ENCODE measurements at regions not wholly inside any gene's neighbourhood (a gene's known extent, or its start where the extent isn't known, plus 50 kb on each side); places are given as distances from the start of the nearest gene placed in this dataset.

DNA sequence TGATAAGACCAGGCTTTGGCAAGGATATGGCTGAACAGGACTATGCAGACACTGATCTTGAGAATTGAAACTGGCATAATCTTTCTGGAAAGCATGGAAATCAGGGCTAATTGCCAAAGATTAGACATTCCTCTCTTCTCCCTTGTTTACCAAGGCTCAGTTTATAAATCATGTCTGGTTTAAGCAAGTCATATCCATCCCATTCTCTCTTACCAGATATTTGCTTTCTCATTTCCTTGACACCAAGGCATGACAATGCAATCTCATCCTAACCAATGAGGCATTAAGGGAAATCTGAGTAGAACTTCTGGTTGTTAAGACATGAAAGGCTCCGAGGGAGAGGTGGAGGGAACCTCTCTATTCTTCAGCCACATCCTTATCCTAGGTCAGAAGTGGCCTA lies 110.3 kb upstream of the CEP85L start:
- TF ChIP-seq POLR2A (IDR thresholded peaks at IDR 0.05; ENCODE audit: low read depth, low read length), result no peak
- TF ChIP-seq POLR2AphosphoS5 (IDR thresholded peaks at IDR 0.05; ENCODE audit: low read depth, low read length), result no peak

Measured in GM12892 (cell line).